Upper lobe of left lung (tissue), 4 donors: ENCODE measurements at regions not wholly inside any gene's neighbourhood (a gene's known extent, or its start where the extent isn't known, plus 50 kb on each side); places are given as distances from the start of the nearest gene placed in this dataset.
"Not testable (repeated sequence)": the region's sequence is repeated elsewhere in the genome, so short reads cannot be mapped to it uniquely, and the experiment has no call there.

ENCODE experiments used
- POLR2A ChIP-seq, 4 donors: fragments of 450-650 bp; IDR thresholded peaks; one replicate each; pipeline ENCODE4 v1.5.1; 2016 to 2017; ENCODE audit warnings: antibody characterized with exemption in 4 of 4, mild to moderate bottlenecking in 2 of 4
- POLR2AphosphoS5 ChIP-seq, 2 donors: sonication (generic); formaldehyde crosslinking; IDR thresholded peaks; one replicate each; pipeline ENCODE4 v1.5.1; 2017; ENCODE audit warnings: antibody characterized with exemption in 2 of 2
- TF ChIP-seq, protein P1 (sequence below), 6 experiments: fragments of 450-650 bp in 4 of 6; fragments of 200-600 bp in 2 of 6; sonication (generic) in 2 of 6; IDR thresholded peaks; one replicate each; pipeline ENCODE4 v1.5.1; 2016 to 2019; ENCODE audit warnings: antibody characterized with exemption in 6 of 6

DNA sequence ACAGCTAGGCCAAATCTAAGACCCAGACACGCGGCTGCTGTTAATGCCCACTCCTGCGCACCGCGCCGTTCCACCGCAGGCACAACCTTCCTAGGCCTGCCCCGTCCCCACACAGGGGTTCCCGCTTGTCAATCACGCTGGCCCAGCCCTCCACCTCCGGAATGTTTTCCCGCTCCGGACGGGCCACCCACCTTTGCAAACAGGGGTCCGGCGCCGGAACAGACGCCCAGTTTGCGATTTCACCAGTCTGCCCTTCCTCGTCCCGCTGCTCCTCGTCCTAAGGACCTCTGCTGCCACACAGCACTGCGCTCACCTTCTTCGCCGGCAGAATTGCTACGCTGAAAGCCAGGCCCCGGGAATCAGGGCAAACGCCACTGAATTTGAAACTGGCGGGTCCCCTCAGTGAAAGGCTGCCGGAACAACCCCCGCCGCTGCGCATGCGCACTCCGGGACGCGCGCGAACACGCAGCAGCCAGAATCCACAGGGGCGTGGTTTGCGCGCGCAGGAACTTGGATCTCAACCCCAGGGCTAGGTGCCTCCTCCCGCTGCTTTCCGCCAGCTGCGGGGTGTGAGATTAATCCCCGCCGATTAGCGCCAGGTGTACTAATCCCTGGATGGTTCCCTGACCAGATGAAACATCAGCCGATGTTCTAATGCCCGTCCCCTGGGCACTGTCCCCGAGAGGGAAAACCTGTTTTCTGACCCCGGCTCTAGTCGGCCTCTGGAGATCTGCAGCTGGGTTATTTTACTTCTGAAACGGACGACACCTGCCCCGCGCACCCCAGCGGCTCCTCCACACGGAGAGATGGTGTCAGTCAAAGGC lies 159.7 kb downstream of the KLRB1 start:
- TF ChIP-seq POLR2A (IDR thresholded peaks at IDR 0.05) (peak in 1 of 4 donors; percentile 22), POLR2AphosphoS5 (IDR thresholded peaks at IDR 0.05) (peak in 1 of 2 donors; percentile 38)
- TF ChIP-seq, protein P1, sequence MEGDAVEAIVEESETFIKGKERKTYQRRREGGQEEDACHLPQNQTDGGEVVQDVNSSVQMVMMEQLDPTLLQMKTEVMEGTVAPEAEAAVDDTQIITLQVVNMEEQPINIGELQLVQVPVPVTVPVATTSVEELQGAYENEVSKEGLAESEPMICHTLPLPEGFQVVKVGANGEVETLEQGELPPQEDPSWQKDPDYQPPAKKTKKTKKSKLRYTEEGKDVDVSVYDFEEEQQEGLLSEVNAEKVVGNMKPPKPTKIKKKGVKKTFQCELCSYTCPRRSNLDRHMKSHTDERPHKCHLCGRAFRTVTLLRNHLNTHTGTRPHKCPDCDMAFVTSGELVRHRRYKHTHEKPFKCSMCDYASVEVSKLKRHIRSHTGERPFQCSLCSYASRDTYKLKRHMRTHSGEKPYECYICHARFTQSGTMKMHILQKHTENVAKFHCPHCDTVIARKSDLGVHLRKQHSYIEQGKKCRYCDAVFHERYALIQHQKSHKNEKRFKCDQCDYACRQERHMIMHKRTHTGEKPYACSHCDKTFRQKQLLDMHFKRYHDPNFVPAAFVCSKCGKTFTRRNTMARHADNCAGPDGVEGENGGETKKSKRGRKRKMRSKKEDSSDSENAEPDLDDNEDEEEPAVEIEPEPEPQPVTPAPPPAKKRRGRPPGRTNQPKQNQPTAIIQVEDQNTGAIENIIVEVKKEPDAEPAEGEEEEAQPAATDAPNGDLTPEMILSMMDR (IDR thresholded peaks at IDR 0.05), result not testable (repeated sequence)
